Natural killer cell treated with Interleukin-12 subunit alpha and Interleukin-12 subunit beta and Interleukin-15 and Interleukin-18, amount 100 ng/mL, for 72 hours (primary cell): ENCODE measurements at regions not wholly inside any gene's neighbourhood (a gene's known extent, or its start where the extent isn't known, plus 50 kb on each side); places are given as distances from the start of the nearest gene placed in this dataset.

Experiments used
- ATAC-seq, 2 donors: fragments of 150-1000 bp; cut with Tn5 transposase in 1 of 2; sonication (Bioruptor Pico), chemical (Tn5 transposase) in 1 of 2; 2 replicates each; pipeline ENCODE4 v1.10.0; 2021
- DNase-seq: peaks from one replicate; pipeline ENCODE4 v3.0.0; 2022; ENCODE audit warnings: low spot score
- H3K27ac Mint-ChIP-seq, 2 donors: 1 replicate in 1 of 2; 2 replicates in 1 of 2; pipeline ENCODE4 v1.8.0; 2022; ENCODE audit warnings: mixed read lengths in 2 of 2, mild to moderate bottlenecking in 1 of 2, moderate library complexity in 1 of 2
- H3K27me3 Mint-ChIP-seq, 2 donors: 1 replicate in 1 of 2; 2 replicates in 1 of 2; pipeline ENCODE4 v1.8.0; 2022; ENCODE audit warnings: mixed read lengths in 2 of 2
- H3K36me3 Mint-ChIP-seq: one replicate; pipeline ENCODE4 v1.8.0; 2022; ENCODE audit warnings: mixed read lengths
- H3K4me1 Mint-ChIP-seq, 2 donors: 1 replicate in 1 of 2; 2 replicates in 1 of 2; pipeline ENCODE4 v1.8.0; 2022; ENCODE audit warnings: low read depth in 2 of 2, mixed read lengths in 2 of 2, mild to moderate bottlenecking in 1 of 2
- H3K4me3 Mint-ChIP-seq: one replicate; pipeline ENCODE4 v1.8.0; 2022; ENCODE audit warnings: mixed read lengths
- H3K9me3 Mint-ChIP-seq: 2 replicates; pipeline ENCODE4 v1.8.0; 2022; ENCODE audit warnings: mixed read lengths

DNA sequence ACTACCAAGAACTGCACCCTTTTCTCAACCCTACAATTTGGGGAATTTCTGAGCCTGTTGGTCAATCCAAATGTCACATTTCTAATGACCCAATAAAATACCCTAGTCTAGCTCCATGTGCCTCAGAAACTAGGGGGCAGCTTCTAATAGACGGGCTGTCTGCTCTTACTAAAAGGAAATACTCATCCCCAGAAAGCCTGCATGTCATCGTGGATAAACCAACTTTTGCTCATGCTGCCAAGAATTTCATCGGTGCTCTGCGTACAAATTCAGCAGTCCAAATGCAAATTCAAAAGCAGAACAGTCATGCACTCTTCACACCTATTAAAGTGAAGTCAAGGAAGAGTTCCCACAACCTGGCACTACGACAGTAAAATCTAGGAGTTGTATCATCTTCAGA, 377.3 kb downstream of the LNPK start:
- no peak overlapping the region for H3K27ac Mint-ChIP-seq
- peaks cover 4% of the 10 kb centered on the region for H3K36me3 Mint-ChIP-seq
- DNase-seq (no peak), ATAC-seq (no peak)
- H3K27me3 Mint-ChIP-seq, result peaks cover 20 to 43% of the 10 kb centered on the region in 2 donors
- no peaks in the 10 kb centered on the region for H3K9me3 Mint-ChIP-seq
- peaks cover 0 to 3% of the 10 kb centered on the region in 2 donors for H3K4me1 Mint-ChIP-seq
- H3K4me3 Mint-ChIP-seq, result no peak overlapping the region

GRCh38 chr2:175624211-175624761, 377.8 kb downstream of the LNPK start:
- ATAC-seq, result no peak
- H3K27ac Mint-ChIP-seq, result no peak overlapping the region
- no peak overlapping the region for H3K4me3 Mint-ChIP-seq
- peaks cover 4% of the 10 kb centered on the region for H3K36me3 Mint-ChIP-seq
- no peaks in the 10 kb centered on the region for H3K9me3 Mint-ChIP-seq
- peaks cover 0 to 3% of the 10 kb centered on the region in 2 donors for H3K4me1 Mint-ChIP-seq
- DNase-seq, result no peak
- peaks cover 20 to 45% of the 10 kb centered on the region in 2 donors for H3K27me3 Mint-ChIP-seq

DNA sequence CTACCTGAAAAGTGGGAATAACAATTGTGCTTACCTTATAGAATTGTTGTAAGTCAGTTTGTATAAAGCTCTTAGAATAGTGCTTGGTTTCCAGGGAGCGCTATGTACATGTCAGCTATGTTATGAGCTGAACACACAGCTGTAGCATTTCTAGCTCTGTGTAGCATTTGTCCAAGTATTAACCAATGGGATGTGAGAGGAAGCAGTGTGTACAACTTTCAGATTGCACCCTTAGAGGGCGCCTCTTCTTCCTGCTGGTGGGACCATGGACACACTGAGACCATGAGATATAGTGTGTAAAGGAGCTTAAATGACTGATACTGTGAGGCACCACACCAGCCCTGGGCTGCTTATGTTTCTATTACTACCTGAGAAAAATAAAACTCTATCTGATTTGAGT, 380.2 kb downstream of the LNPK start:
- Mint-ChIP-seq H3K4me1 (peaks cover 0 to 3% of the 10 kb centered on the region in 2 donors), H3K27ac (no peak overlapping the region), H3K9me3 (no peaks in the 10 kb centered on the region), H3K4me3 (no peak overlapping the region), H3K36me3 (peaks cover 4% of the 10 kb centered on the region), H3K27me3 (peaks cover 26 to 47% of the 10 kb centered on the region in 2 donors)
- no peak for DNase-seq
- ATAC-seq, result no peak

DNA sequence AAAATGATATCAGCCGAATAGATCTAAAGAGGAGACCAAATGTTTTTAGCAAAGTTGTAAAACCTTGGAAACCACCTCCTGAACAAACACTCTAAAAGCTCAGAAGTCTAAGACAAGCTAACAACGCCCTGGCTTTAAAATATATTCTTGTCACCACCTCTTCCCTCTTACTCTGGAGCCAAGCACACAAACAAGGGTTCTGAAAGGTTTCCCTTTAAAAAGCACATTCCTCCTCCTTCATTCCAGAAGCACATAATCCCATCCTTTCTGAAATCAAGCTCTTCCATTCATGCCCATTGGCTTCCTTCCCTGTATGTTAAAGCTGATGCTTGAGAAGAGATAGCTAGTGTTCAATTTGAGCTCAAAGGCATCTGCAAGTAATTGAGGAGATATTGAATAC, 382.0 kb downstream of the LNPK start:
- no peak overlapping the region for H3K27ac Mint-ChIP-seq
- peaks cover 0 to 3% of the 10 kb centered on the region in 2 donors for H3K4me1 Mint-ChIP-seq
- no peaks in the 10 kb centered on the region for H3K9me3 Mint-ChIP-seq
- H3K4me3 Mint-ChIP-seq, result no peak overlapping the region
- DNase-seq (no peak), ATAC-seq (no peak)
- peaks cover 30 to 51% of the 10 kb centered on the region in 2 donors for H3K27me3 Mint-ChIP-seq
- H3K36me3 Mint-ChIP-seq, result peaks cover 4% of the 10 kb centered on the region

DNA sequence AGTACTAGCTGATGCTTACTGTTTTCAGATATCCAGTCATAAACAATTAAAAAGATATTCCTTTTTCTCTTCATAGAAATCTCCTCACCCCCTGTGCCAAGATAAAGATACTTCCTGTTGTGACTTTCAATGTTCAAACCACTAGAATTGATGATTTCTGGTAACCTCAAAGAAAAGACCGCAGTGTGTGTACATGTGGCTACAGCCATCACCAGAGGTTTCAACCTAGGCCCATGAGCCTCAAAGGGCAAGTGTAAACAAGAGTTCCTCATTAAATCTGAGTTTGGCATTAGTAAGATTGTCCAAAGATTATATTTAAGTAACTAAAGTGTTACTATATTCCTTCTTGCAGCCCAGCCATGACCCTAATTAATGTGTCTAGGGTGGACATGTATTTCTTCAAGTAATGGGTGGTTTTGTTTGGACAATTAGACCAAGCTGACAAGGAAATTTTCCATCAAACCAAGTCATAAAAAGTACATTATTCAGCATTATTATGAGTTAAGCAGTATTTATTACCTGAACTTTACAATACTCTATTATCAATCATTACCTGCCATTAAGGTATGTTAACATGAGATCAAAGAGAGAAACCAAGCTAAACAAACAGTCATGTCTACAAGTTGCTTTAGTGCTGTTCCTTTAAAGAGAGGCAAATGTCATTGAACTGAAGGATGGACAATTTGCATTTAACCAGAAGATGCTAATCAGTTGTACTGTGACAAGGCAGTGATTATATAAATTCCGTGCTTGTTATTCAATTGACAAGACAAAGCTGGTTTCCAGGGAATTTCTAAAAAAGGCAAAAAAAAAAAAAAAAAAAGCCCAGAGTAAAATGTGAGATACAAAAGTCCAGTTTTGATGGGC, 382.7 kb downstream of the LNPK start:
- no peak overlapping the region for H3K27ac Mint-ChIP-seq
- DNase-seq (no peak), ATAC-seq (no peak)
- no peaks in the 10 kb centered on the region for H3K9me3 Mint-ChIP-seq
- H3K27me3 Mint-ChIP-seq, result peaks cover 30 to 51% of the 10 kb centered on the region in 2 donors
- H3K4me3 Mint-ChIP-seq, result no peak overlapping the region
- H3K4me1 Mint-ChIP-seq, result peaks cover 0 to 3% of the 10 kb centered on the region in 2 donors
- peaks cover 4% of the 10 kb centered on the region for H3K36me3 Mint-ChIP-seq

DNA sequence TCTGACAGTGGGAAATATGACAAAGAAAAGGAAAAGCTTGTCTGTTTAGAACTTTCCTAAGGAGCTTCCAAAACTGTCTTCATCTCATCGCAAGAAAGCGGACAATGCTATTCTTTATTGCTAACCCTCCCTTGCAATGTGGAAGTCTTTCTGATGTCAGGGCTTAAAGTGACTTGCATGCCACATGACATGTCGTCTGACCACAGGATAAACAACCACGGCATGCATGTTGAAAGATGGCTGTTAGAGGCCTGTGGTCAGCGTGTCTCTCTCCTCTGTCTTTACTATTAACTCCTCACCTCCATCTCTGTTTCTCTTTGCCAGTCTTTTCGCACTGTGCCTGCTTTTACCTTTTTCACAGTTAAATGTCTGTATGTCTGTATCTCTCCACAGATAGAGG, 389.8 kb downstream of the LNPK start:
- DNase-seq (no peak), ATAC-seq (no peak)
- H3K9me3 Mint-ChIP-seq, result no peaks in the 10 kb centered on the region
- no peaks in the 10 kb centered on the region for H3K36me3 Mint-ChIP-seq
- no peak overlapping the region for H3K4me3 Mint-ChIP-seq
- peaks cover 22% of the 10 kb centered on the region in 2 donors for H3K27me3 Mint-ChIP-seq
- H3K27ac Mint-ChIP-seq, result no peak overlapping the region
- H3K4me1 Mint-ChIP-seq, result peaks cover 0 to 7% of the 10 kb centered on the region in 2 donors

DNA sequence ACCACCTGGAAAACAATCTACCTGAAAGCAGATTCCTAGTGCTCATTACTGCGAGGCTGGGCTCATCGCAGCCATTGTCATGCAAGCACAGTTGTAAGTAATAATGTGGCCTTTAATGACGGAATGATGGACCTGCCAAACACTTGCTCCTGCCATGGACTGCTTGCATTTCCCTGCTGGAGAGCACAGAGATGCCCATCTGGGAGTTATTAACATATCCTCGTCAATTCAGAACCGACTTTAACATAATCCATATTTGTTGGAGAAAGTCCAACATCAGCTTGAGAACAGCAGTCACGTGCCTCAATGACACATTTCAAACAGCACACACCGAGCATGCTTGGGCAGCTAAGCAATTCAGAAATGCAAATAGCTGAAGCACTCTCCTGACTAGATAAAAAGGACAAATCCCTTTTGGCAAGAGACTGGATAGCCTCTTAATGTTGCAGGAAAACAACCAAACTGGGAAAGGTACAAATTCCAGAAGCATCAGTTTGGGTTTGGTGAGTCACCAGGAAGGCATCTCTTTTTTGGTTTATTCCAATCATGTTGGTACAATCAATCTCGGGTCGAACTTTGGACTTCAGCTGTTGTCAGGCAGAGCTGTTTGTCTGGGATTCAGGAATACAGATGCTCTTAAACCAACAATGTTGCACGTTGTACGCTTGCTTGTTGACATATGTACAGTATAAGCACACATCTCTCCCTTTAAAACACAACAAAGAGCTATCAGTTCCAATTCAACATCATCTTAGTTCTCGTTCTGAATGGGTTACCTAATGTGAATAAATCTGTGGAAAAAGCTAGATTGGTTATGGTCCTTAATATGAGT, 395.8 kb downstream of the LNPK start:
- H3K27me3 Mint-ChIP-seq, result peaks cover 19 to 26% of the 10 kb centered on the region in 2 donors
- no peak overlapping the region for H3K4me3 Mint-ChIP-seq
- no peaks in the 10 kb centered on the region for H3K36me3 Mint-ChIP-seq
- no peaks in the 10 kb centered on the region for H3K9me3 Mint-ChIP-seq
- H3K27ac Mint-ChIP-seq, result no peak overlapping the region
- ATAC-seq (no peak), DNase-seq (no peak)
- H3K4me1 Mint-ChIP-seq, result peaks cover 0 to 6% of the 10 kb centered on the region in 2 donors

DNA sequence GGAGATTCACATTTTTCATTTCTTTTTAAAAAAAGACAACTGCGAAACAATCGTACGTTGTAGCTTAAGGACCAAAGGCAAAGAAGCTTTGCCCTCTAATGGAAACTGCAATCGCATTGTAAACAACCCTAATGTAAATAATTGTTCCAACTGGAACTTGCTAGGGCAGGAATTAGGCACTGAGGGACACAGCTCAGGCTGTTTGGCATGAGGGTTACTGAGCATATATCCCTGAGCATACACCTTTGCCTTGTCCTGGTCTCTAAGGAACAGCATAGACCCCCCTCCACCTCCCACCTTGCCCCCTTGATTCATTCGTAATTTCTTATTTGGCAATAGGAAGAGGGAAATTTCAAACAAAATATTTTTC, 396.4 kb downstream of the LNPK start:
- no peaks in the 10 kb centered on the region for H3K36me3 Mint-ChIP-seq
- H3K4me3 Mint-ChIP-seq, result no peak overlapping the region
- H3K27me3 Mint-ChIP-seq, result peaks cover 19 to 20% of the 10 kb centered on the region in 2 donors
- DNase-seq (no peak), ATAC-seq (no peak)
- no peaks in the 10 kb centered on the region for H3K9me3 Mint-ChIP-seq
- no peaks in the 10 kb centered on the region for H3K4me1 Mint-ChIP-seq
- no peak overlapping the region for H3K27ac Mint-ChIP-seq

DNA sequence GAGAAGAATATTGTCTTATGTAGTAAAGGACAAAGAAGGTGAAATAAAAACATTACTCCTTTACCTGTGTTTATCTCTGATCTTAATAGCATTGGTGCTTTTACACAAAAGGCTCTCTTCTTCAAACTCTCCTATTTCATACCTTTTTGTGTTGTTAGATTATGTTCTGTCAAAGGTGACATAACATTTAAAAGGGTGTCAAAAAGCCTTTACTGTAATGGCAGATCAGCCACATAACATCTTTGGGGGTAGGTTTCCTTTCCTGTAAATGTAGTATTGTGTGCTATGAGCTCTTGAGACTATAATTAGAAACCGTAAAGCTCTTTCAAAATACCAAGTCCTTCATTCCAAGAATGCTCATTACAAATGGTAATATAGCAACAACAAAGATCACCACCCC, 400.1 kb downstream of the LNPK start:
- no peaks in the 10 kb centered on the region for H3K36me3 Mint-ChIP-seq

DNA sequence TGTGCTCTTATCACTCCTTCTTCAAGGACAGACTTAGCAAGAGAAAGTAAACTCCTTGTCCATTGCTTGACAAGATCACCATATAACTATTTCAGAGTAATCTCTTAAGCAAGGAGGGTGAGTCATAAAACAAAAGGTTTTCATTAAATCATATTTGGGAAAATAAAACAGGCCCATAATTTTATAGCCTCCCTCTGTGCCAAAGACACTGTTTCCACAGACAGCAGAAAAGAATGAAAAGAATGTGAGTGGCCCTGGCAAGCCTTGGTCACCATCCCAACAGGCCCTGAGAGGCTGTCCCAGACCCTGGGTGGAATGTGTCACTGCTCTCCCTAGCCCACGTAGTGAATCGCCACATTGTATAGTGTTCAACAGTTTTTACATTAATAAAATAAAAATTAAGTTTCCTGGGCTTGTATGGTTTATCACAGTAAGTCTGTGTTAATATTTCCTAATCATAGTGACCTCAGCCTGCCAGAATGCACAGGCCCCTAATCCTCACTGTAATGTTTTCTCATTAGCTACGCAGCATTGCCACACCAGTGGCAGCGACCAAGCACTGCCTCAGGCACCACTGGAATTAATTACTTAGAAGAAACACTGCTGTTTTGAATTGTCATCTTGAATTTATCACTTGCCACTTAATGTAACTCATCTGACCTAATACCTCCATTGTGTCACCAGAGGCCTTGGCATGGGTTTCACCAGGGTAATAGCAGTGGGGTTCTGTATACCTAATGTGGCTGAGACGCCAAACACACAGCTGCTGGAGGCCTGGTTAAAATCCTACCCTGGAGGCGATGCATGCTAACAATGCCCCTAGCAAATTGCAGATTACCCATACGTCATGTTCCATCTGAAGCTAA, 401.9 kb downstream of the LNPK start:
- DNase-seq (no peak), ATAC-seq (no peak)
- H3K4me1 Mint-ChIP-seq, result no peaks in the 10 kb centered on the region
- no peak overlapping the region for H3K4me3 Mint-ChIP-seq
- no peak overlapping the region for H3K27ac Mint-ChIP-seq
- H3K27me3 Mint-ChIP-seq, result peaks cover 8 to 9% of the 10 kb centered on the region in 2 donors
- no peaks in the 10 kb centered on the region for H3K9me3 Mint-ChIP-seq
- H3K36me3 Mint-ChIP-seq, result no peaks in the 10 kb centered on the region

More for the DNA sequence above, 400.1 kb downstream of the LNPK start:
- DNase-seq (no peak), ATAC-seq (no peak)
- Mint-ChIP-seq H3K27ac (no peak overlapping the region), H3K9me3 (no peaks in the 10 kb centered on the region), H3K4me3 (no peak overlapping the region), H3K4me1 (no peaks in the 10 kb centered on the region), H3K27me3 (peaks cover 10 to 11% of the 10 kb centered on the region in 2 donors)

DNA sequence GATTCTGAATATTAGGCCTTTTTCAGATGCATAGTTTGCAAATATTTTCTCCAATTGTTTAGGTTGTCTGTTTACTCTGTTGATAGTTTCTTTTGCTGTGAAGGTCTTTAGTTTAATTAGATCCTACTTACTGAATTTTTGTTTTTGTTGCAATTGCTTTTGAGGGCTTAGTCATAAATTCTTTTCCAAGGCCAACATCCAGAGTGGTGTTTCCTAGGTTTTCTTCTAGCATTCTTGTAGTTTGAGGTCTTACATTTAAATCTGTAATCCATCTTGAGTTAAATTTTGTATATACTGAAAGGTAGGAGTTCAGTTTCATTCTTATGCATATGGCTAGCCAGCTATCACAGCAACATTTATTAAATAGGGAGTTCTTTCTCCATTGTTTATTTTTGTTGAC, 404.8 kb downstream of the LNPK start:
- no peak for ATAC-seq
- H3K36me3 Mint-ChIP-seq, result no peaks in the 10 kb centered on the region
- H3K4me3 Mint-ChIP-seq, result no peak overlapping the region
- no peak for DNase-seq
- H3K4me1 Mint-ChIP-seq, result no peaks in the 10 kb centered on the region
- H3K27me3 Mint-ChIP-seq, result peaks cover 0 to 4% of the 10 kb centered on the region in 2 donors
- no peaks in the 10 kb centered on the region for H3K9me3 Mint-ChIP-seq
- H3K27ac Mint-ChIP-seq, result no peak overlapping the region

GRCh38 chr2:175595139-175595538, 406.9 kb downstream of the LNPK start:
- Mint-ChIP-seq H3K27ac (no peak overlapping the region), H3K9me3 (no peaks in the 10 kb centered on the region), H3K4me3 (no peak overlapping the region), H3K4me1 (no peaks in the 10 kb centered on the region), H3K36me3 (peaks cover 4% of the 10 kb centered on the region), H3K27me3 (peaks cover 5% of the 10 kb centered on the region in 2 donors)
- ATAC-seq (no peak), DNase-seq (no peak)
